Kidney epithelial cell (primary cell): ENCODE measurements at regions not wholly inside any gene's neighbourhood (a gene's known extent, or its start where the extent isn't known, plus 50 kb on each side); places are given as distances from the start of the nearest gene placed in this dataset.

Experiments
- DNase-seq: peaks from one replicate; pipeline ENCODE4 v3.0.0-alpha.2; 2010; ENCODE audit warnings: low read depth
- H3K27me3 ChIP-seq: 2 replicates; pipeline ENCODE4 v1.6.0; 2011; ENCODE audit warnings: low read length; ENCODE audit not compliant: control insufficient read depth, insufficient read depth
- H3K36me3 ChIP-seq: 2 replicates; pipeline ENCODE4 v1.5.1; 2011; ENCODE audit warnings: low read length; ENCODE audit not compliant: control insufficient read depth, insufficient read depth
- H3K4me3 ChIP-seq: 2 replicates; pipeline ENCODE4 v1.5.1; 2011; ENCODE audit warnings: low read depth, mild to moderate bottlenecking, control low read depth, low read length
- TF ChIP-seq, protein P1 (sequence below): IDR thresholded peaks from 2 replicates; pipeline ENCODE4 v1.5.1; 2011; ENCODE audit warnings: mild to moderate bottlenecking, moderate library complexity, low read length, control low read depth, inconsistent platforms; ENCODE audit not compliant: insufficient read depth, poor library complexity, severe bottlenecking

DNA sequence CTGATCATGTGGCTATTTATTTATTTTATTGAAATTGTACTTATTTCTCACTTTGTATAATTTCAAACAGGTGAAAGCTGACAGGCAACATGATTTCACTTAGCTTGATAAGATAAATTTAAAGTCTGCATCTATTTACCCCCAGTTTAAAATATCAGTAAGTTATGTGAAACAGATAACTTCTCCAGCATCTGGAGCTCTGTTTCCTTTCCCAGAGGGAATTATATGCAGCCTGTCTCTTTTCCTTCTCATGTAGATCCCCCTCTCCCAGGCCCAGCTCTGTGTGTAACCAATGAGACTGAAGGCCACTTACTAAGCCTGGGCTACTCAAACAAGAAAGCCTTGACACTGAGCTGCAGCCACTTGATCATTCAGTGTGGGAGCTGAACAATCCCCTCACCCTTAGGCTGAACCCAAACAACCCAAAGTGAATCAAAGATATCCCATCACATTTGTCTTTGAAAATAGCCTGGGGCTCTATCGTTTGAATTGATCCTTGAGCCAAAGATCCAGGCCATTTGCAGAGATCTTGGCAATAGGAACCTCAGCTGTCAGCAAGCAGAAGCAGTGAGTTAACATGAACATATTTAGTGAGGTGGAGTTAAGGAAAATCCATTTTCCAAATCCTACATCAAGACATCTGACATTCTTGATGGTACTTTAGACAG is 383.9 kb downstream of the TGFB2 start:
- H3K27me3 ChIP-seq, result no peaks in the 10 kb centered on the region
- TF ChIP-seq, protein P1, sequence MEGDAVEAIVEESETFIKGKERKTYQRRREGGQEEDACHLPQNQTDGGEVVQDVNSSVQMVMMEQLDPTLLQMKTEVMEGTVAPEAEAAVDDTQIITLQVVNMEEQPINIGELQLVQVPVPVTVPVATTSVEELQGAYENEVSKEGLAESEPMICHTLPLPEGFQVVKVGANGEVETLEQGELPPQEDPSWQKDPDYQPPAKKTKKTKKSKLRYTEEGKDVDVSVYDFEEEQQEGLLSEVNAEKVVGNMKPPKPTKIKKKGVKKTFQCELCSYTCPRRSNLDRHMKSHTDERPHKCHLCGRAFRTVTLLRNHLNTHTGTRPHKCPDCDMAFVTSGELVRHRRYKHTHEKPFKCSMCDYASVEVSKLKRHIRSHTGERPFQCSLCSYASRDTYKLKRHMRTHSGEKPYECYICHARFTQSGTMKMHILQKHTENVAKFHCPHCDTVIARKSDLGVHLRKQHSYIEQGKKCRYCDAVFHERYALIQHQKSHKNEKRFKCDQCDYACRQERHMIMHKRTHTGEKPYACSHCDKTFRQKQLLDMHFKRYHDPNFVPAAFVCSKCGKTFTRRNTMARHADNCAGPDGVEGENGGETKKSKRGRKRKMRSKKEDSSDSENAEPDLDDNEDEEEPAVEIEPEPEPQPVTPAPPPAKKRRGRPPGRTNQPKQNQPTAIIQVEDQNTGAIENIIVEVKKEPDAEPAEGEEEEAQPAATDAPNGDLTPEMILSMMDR, result no peak
- no peak for DNase-seq

DNA sequence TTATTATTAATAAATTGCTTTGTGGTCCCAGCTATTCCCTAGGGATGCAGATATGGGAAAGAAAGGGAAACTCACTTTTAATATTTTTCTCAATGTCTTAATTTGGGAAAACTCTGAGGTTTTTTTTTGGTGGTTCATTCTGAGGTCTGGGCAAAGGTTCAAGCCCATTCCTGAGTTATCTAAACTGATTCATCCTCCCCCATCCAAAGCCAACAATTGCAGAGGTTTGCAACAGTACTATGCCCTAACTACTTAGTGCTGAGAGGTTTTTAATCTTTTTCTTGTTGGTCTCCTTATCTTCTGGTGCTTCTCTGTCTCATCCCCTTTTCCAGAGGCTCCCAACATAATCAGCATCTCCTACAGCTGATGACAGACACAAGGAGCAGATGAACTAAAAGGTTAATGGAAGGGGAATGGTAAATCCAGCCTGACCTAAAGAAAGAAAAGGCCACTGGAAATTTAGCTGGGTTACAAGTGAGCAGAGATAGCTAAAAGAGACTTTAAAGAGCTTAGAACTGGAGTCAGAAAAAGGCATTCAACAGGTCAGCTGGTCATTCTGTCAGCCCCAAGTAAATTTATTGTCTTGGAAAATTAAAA is 390.4 kb downstream of the TGFB2 start:
- H3K36me3 ChIP-seq, result no peaks in the 10 kb centered on the region
- no peak overlapping the region for H3K4me3 ChIP-seq
- TF ChIP-seq, protein P1, result no peak
- no peaks in the 10 kb centered on the region for H3K27me3 ChIP-seq
- no peak for DNase-seq

More for the DNA sequence above, 383.9 kb downstream of the TGFB2 start:
- H3K36me3 ChIP-seq, result no peaks in the 10 kb centered on the region
- no peak overlapping the region for H3K4me3 ChIP-seq

DNA sequence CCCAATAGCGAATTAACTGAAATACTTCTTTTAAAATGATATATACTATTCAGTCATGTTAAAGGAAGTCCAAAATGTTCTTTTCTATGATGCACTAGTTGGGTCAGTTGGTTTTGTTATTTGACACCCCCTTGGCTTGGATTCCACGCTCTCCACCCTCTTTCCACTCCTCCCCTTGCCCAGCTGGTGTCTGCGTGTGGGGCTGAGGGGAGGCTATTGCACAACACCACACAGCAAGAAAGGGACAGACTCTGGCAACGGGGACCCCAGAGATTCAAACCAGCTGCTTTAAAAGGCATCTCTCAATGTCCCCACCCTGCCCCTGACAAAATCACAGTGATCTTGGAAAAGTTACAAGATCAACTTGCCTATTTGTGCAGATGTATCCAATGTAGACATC is 394.3 kb downstream of the TGFB2 start:
- TF ChIP-seq, protein P1, result no peak
- DNase-seq, result no peak
- no peaks in the 10 kb centered on the region for H3K27me3 ChIP-seq
- H3K4me3 ChIP-seq, result no peak overlapping the region
- H3K36me3 ChIP-seq, result no peaks in the 10 kb centered on the region

DNA sequence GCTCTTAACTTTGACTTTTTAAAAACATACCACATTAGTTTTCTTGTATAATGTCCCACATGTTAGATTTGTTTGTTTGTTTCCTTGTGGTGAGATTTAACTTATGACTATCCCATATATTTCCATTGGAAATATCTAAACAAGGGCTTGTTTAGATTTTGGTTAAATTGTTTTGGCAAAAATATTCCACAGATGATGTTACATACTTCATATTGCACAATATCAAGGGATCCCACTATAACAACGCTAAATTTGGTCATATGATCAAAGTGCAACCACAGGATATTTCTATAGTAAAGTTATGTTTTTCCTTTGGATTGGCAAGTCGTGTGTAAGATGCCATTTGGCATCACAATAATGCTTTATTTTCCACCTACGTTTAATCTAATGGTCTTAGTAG is 396.7 kb downstream of the TGFB2 start:
- no peaks in the 10 kb centered on the region for H3K36me3 ChIP-seq
- no peak for DNase-seq
- H3K4me3 ChIP-seq, result no peak overlapping the region
- TF ChIP-seq, protein P1, result no peak
- no peaks in the 10 kb centered on the region for H3K27me3 ChIP-seq

DNA sequence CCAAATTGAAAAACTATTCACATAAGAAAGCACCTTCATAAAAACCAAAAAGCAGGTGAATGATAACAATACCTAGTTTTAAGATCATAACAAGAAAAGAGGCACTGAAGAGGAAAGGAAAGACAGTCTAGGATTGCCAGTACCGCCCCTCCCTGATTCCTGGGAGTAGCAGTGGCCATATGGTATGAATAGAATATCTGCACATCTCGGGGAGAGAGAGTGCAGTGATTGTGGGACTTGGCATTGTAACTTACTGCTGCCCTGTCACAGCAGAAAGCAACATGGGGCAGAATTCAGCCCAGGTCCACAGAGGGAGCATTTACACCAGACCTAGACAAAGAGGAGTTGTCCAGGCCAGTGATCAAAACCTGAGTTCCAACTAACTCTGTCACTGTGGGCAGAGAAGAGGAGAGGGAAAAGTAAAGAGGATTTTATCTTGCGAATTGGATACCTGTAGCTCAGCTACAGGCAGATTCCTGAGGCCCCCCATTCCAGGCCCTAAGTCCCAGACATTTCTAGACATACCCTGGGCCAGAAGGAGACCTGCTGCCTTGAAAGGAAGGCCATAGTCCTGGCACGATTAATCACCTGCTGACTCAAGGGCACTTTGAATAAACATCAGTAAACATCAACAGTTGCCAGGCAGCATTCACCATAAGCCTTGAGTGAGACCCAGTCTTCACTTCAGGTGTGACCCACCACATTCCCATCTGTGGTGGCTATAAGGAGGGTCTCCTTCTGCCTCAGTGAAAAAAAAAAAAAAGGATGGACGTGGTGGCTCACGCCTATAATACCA is 397.5 kb downstream of the TGFB2 start:
- Histone ChIP-seq H3K27me3 (no peaks in the 10 kb centered on the region), H3K36me3 (no peaks in the 10 kb centered on the region), H3K4me3 (no peak overlapping the region)
- DNase-seq, result no peak
- TF ChIP-seq, protein P1, result no peak
